ENCODE measurements at regions not wholly inside any gene's neighbourhood (a gene's known extent, or its start where the extent isn't known, plus 50 kb on each side); places are given as distances from the start of the nearest gene placed in this dataset.

DNA sequence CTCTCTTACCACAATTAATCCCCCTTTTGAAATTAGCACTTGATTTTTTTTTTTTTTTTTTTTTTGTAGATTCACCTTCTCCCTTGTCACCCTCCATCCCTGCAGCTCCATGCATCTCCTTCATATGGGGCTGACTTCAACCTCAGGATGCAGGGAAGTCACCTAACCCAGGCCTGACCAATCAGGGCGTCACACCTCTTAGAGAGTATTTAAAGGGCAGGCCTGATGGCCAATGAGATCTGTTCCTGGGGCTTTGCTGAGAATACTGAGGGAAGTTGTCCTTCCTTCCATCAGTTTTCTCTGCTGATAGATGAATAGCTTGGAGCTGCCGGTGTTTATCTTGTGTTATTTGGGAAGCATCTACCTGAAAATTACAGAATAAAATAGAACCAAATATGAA is 1104.7 kb upstream of the TMEM132C start:
- TF ChIP-seq POLR2A (IDR thresholded peaks at IDR 0.05) (no peak), POLR2AphosphoS5 (IDR thresholded peaks at IDR 0.05) (no peak)
- TF ChIP-seq, protein P1, sequence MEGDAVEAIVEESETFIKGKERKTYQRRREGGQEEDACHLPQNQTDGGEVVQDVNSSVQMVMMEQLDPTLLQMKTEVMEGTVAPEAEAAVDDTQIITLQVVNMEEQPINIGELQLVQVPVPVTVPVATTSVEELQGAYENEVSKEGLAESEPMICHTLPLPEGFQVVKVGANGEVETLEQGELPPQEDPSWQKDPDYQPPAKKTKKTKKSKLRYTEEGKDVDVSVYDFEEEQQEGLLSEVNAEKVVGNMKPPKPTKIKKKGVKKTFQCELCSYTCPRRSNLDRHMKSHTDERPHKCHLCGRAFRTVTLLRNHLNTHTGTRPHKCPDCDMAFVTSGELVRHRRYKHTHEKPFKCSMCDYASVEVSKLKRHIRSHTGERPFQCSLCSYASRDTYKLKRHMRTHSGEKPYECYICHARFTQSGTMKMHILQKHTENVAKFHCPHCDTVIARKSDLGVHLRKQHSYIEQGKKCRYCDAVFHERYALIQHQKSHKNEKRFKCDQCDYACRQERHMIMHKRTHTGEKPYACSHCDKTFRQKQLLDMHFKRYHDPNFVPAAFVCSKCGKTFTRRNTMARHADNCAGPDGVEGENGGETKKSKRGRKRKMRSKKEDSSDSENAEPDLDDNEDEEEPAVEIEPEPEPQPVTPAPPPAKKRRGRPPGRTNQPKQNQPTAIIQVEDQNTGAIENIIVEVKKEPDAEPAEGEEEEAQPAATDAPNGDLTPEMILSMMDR (IDR thresholded peaks at IDR 0.05) = no peak

Measured in stomach (tissue), 4 donors.